Gastrocnemius medialis (tissue), 4 donors: ENCODE measurements at regions not wholly inside any gene's neighbourhood (a gene's known extent, or its start where the extent isn't known, plus 50 kb on each side); places are given as distances from the start of the nearest gene placed in this dataset.

Experiments used
- POLR2A ChIP-seq, 2 donors: fragments of 450-650 bp; IDR thresholded peaks; one replicate each; pipeline ENCODE4 v1.6.1; 2017; ENCODE audit warnings: antibody characterized with exemption in 2 of 2, mild to moderate bottlenecking in 2 of 2, moderate library complexity in 2 of 2
- TF ChIP-seq, protein P1 (sequence below), 5 experiments: fragments of 450-650 bp in 3 of 5; fragments of 200-600 bp in 2 of 5; sonication (generic) in 2 of 5; IDR thresholded peaks in 4 of 5; conservative IDR thresholded peaks in 1 of 5; 1 replicate in 4 of 5; 2 replicates in 1 of 5; pipeline ENCODE4 v1.5.1; 2016 to 2019; ENCODE audit warnings: antibody characterized with exemption in 5 of 5, mild to moderate bottlenecking in 3 of 5, moderate library complexity in 3 of 5

DNA sequence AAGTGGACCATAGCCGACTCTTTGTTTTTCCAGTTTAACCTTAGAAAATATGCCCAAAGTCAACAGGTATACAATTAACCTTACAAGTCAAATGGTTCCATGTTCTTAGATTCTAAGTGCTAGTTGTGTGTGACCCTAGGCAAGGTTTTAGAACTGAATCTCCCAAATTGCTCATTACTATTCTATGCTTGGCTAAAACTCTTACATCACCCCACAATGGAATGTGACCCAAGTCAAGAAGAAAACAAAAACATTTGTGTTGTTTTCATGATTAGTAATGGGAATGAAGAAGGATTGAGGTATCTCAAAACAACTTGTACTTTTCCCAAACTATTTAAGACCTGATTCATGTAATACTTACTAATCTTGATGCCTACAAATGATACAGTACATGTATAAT, 159.2 kb downstream of the ARRDC3 start:
- TF ChIP-seq, protein P1, sequence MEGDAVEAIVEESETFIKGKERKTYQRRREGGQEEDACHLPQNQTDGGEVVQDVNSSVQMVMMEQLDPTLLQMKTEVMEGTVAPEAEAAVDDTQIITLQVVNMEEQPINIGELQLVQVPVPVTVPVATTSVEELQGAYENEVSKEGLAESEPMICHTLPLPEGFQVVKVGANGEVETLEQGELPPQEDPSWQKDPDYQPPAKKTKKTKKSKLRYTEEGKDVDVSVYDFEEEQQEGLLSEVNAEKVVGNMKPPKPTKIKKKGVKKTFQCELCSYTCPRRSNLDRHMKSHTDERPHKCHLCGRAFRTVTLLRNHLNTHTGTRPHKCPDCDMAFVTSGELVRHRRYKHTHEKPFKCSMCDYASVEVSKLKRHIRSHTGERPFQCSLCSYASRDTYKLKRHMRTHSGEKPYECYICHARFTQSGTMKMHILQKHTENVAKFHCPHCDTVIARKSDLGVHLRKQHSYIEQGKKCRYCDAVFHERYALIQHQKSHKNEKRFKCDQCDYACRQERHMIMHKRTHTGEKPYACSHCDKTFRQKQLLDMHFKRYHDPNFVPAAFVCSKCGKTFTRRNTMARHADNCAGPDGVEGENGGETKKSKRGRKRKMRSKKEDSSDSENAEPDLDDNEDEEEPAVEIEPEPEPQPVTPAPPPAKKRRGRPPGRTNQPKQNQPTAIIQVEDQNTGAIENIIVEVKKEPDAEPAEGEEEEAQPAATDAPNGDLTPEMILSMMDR (IDR thresholded peaks at IDR 0.05 in 4 of 5, conservative IDR thresholded peaks at IDR 0.05 in 1 of 5): no peak
- TF ChIP-seq POLR2A (IDR thresholded peaks at IDR 0.05): no peak
